Fibroblast of villous mesenchyme (primary cell): ENCODE measurements at regions not wholly inside any gene's neighbourhood (a gene's known extent, or its start where the extent isn't known, plus 50 kb on each side); places are given as distances from the start of the nearest gene placed in this dataset.

Source experiments
- DNase-seq: peaks from one replicate; pipeline ENCODE4 v3.0.0-alpha.2; 2010; ENCODE audit warnings: low read depth
- H3K4me3 ChIP-seq: 2 replicates; pipeline ENCODE4 v1.5.1; 2011; ENCODE audit warnings: low read depth, mild to moderate bottlenecking, low read length
- TF ChIP-seq, protein P1 (sequence below): IDR thresholded peaks from 2 replicates; pipeline ENCODE4 v1.5.1; 2012; ENCODE audit warnings: low read depth, mild to moderate bottlenecking, low read length; ENCODE audit not compliant: insufficient read depth

GRCh38 chr5:4947106-4947505, 193.0 kb upstream of the ADAMTS16 start:
- DNase-seq, result no peak
- TF ChIP-seq, protein P1, sequence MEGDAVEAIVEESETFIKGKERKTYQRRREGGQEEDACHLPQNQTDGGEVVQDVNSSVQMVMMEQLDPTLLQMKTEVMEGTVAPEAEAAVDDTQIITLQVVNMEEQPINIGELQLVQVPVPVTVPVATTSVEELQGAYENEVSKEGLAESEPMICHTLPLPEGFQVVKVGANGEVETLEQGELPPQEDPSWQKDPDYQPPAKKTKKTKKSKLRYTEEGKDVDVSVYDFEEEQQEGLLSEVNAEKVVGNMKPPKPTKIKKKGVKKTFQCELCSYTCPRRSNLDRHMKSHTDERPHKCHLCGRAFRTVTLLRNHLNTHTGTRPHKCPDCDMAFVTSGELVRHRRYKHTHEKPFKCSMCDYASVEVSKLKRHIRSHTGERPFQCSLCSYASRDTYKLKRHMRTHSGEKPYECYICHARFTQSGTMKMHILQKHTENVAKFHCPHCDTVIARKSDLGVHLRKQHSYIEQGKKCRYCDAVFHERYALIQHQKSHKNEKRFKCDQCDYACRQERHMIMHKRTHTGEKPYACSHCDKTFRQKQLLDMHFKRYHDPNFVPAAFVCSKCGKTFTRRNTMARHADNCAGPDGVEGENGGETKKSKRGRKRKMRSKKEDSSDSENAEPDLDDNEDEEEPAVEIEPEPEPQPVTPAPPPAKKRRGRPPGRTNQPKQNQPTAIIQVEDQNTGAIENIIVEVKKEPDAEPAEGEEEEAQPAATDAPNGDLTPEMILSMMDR, result no peak
- H3K4me3 ChIP-seq, result no peak overlapping the region

DNA sequence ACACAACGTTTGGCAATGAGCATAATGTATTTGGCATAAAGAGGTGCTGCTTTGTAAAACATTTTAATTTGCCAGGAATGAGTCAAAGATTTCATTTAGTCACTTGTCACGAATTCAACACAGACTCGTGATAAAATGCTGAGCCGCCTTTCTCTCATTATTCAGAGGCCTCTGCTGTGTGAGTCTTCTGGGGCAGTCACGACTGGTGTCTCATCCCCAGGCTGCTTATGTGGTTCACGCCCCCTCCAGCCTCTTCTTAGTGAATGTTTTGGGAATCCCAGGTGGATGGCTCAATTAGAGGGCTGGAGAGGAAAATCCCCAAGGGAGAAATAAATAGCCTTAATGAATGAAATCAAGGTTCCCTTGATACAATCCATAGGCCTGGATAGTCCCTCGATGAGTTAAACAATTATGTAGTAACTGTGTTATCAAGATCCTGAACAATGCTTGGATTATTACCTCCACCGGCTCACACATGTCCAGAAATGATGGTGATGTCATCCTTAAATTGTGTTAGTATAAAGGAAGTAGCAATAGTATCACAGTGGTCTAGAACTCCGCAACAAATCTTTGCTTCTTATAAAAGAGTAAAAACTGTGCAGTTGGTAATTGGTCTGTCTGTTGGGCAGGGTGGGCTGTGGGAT, 192.1 kb upstream of the ADAMTS16 start:
- DNase-seq, result no peak

GRCh38 chr5:4949108-4949507, 191.0 kb upstream of the ADAMTS16 start:
- no peak overlapping the region for H3K4me3 ChIP-seq
- TF ChIP-seq, protein P1, result no peak
- DNase-seq, result no peak

More for the DNA sequence above, 192.1 kb upstream of the ADAMTS16 start:
- H3K4me3 ChIP-seq, result no peak overlapping the region
- TF ChIP-seq, protein P1, result no peak

GRCh38 chr5:4953576-4953975, 186.6 kb upstream of the ADAMTS16 start:
- TF ChIP-seq, protein P1, result no peak
- no peak for DNase-seq
- no peak overlapping the region for H3K4me3 ChIP-seq

DNA sequence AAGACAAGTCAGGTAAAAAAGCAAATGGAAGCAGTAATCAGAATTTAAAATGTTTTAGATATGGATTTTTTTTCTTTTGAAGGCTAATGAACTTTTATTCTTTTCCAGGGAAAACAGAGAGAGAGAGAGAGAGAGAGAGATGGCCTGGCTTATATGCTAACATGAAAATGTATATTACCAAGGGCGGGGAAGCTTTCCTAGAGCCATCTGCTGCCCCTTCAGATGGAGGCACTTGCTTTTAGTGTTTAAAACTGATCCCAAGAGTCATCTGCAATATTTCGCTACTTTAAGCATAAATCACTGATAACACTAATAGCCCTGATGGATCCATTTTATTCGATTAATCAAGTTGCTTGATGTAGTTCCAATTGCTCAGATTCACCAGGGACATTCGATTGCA, 186.1 kb upstream of the ADAMTS16 start:
- no peak overlapping the region for H3K4me3 ChIP-seq
- DNase-seq, result no peak
- TF ChIP-seq, protein P1, result no peak

- TF ChIP-seq, protein P1, result no peak
- no peak overlapping the region for H3K4me3 ChIP-seq
- DNase-seq, result no peak
Measured at GRCh38 chr5:4963265-4963664, 176.9 kb upstream of the ADAMTS16 start.

GRCh38 chr5:4969351-4969750, 170.8 kb upstream of the ADAMTS16 start:
- no peak overlapping the region for H3K4me3 ChIP-seq
- TF ChIP-seq, protein P1, result no peak

More at GRCh38 chr5:4969351-4969750, 170.8 kb upstream of the ADAMTS16 start:
- DNase-seq, result no peak
